Astrocyte (in vitro differentiated cells and primary cell): ENCODE measurements at regions not wholly inside any gene's neighbourhood (a gene's known extent, or its start where the extent isn't known, plus 50 kb on each side); places are given as distances from the start of the nearest gene placed in this dataset.

ENCODE experiments used
- CTCF ChIP-seq: IDR thresholded peaks from 2 replicates; pipeline ENCODE4 v1.5.1; 2011; ENCODE audit warnings: low read depth, mild to moderate bottlenecking, inconsistent platforms, low read length, moderate library complexity; ENCODE audit not compliant: insufficient read depth
- EZH2 ChIP-seq: IDR thresholded peaks from 2 replicates; pipeline ENCODE4 v1.6.1; 2012; ENCODE audit warnings: mild to moderate bottlenecking, low read length, inconsistent platforms; ENCODE audit not compliant: insufficient read depth

- TF ChIP-seq CTCF = no peak
- no peak for TF ChIP-seq EZH2
Measured at GRCh38 chr15:77826006-77826695, 193.4 kb upstream of the LINGO1 start.
